COLO668 (cell line): ENCODE measurements at regions not wholly inside any gene's neighbourhood (a gene's known extent, or its start where the extent isn't known, plus 50 kb on each side); places are given as distances from the start of the nearest gene placed in this dataset.

Experiments used
- DNase-seq: peaks from one replicate; lab custom pipeline; 2025; ENCODE audit not compliant: unreplicated experiment; lab: John Stamatoyannopoulos, UW

- DNase-seq, result peak; percentile 93
These were observed 63.2 kb upstream of the MAPRE2 start for GRCh38 chr18:34977838-34978532.

- DNase-seq, result no peak
These were observed 62.7 kb upstream of the MAPRE2 start for GRCh38 chr18:34978533-34978893.

GRCh38 chr18:34978953-34979608, 62.1 kb upstream of the MAPRE2 start:
- DNase-seq, result peak; percentile 80

GRCh38 chr18:34981487-34981886, 59.7 kb upstream of the MAPRE2 start:
- no peak for DNase-seq

GRCh38 chr18:34985963-34986362, 55.2 kb upstream of the MAPRE2 start:
- DNase-seq, result no peak

GRCh38 chr18:34990597-34990996, 50.6 kb upstream of the MAPRE2 start:
- DNase-seq, result no peak

- no peak for DNase-seq
These were observed 50.1 kb upstream of the MAPRE2 start for GRCh38 chr18:34991152-34991551.
